Parathyroid adenoma (tissue), 2 donors: ENCODE measurements at regions not wholly inside any gene's neighbourhood (a gene's known extent, or its start where the extent isn't known, plus 50 kb on each side); places are given as distances from the start of the nearest gene placed in this dataset.

Experiments used
- H2AFZ ChIP-seq: fragments of 300-600 bp; sonication (generic); one replicate; pipeline ENCODE4 v1.7.0; 2017; ENCODE audit warnings: antibody characterized with exemption, mild to moderate bottlenecking
- H3K27ac ChIP-seq: fragments of 300-600 bp; sonication (generic); one replicate; pipeline ENCODE4 v1.7.0; 2017
- H3K27me3 ChIP-seq: fragments of 300-600 bp; sonication (generic); one replicate; pipeline ENCODE4 v1.7.0; 2017; ENCODE audit warnings: low read length; ENCODE audit not compliant: control insufficient read depth, insufficient read depth
- H3K36me3 ChIP-seq: fragments of 300-600 bp; sonication (generic); one replicate; pipeline ENCODE4 v1.7.0; 2017; ENCODE audit warnings: low read length; ENCODE audit not compliant: control insufficient read depth, insufficient read depth
- H3K4me1 ChIP-seq: fragments of 300-600 bp; sonication (generic); one replicate; pipeline ENCODE4 v1.7.0; 2017; ENCODE audit warnings: control low read depth
- H3K4me2 ChIP-seq: fragments of 300-600 bp; sonication (generic); one replicate; pipeline ENCODE4 v1.7.0; 2017; ENCODE audit warnings: low read length
- H3K4me3 ChIP-seq: fragments of 300-600 bp; sonication (generic); one replicate; pipeline ENCODE4 v1.7.0; 2017; ENCODE audit warnings: low read depth, low read length
- H3K79me2 ChIP-seq: fragments of 300-600 bp; sonication (generic); one replicate; pipeline ENCODE4 v1.7.0; 2017; ENCODE audit warnings: control low read depth
- H3K9ac ChIP-seq: fragments of 300-600 bp; sonication (generic); one replicate; pipeline ENCODE4 v1.7.0; 2017; ENCODE audit warnings: mild to moderate bottlenecking
- H3K9me3 ChIP-seq: fragments of 300-600 bp; sonication (generic); one replicate; pipeline ENCODE4 v1.7.0; 2017; ENCODE audit warnings: low read length; ENCODE audit not compliant: control insufficient read depth
- TF ChIP-seq, protein P1 (sequence below): fragments of 300-600 bp; sonication (generic); IDR thresholded peaks from one replicate; pipeline ENCODE4 v1.7.0; 2017; ENCODE audit warnings: antibody characterized with exemption, mild to moderate bottlenecking
- donor health status: primary hyperparathyroidism.

DNA sequence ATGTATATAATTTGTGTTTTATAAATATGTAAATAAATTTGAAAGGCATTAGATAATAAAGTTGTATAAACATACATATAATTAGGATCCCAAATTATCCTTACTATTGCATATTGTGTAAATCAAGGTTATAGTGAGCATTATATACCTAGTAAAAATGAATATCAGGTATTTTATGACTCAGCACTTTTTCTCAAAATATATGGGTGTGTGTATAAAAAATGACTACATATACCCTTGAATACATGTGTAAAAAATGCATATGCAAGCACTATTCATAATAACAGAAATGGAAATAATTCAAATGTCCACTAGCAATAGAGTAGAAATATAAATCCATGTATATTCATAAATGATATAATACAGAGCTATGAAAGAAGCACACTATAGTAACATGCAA, 870.9 kb upstream of the CNTNAP5 start:
- Histone ChIP-seq H3K4me1 (no peaks in the 10 kb centered on the region), H3K4me3 (no peak overlapping the region), H3K27ac (no peak overlapping the region), H2AFZ (no peak overlapping the region), H3K79me2 (no peaks in the 10 kb centered on the region), H3K27me3 (no peaks in the 10 kb centered on the region), H3K4me2 (no peak overlapping the region), H3K36me3 (no peaks in the 10 kb centered on the region), H3K9me3 (no peaks in the 10 kb centered on the region), H3K9ac (no peak overlapping the region)
- TF ChIP-seq, protein P1, sequence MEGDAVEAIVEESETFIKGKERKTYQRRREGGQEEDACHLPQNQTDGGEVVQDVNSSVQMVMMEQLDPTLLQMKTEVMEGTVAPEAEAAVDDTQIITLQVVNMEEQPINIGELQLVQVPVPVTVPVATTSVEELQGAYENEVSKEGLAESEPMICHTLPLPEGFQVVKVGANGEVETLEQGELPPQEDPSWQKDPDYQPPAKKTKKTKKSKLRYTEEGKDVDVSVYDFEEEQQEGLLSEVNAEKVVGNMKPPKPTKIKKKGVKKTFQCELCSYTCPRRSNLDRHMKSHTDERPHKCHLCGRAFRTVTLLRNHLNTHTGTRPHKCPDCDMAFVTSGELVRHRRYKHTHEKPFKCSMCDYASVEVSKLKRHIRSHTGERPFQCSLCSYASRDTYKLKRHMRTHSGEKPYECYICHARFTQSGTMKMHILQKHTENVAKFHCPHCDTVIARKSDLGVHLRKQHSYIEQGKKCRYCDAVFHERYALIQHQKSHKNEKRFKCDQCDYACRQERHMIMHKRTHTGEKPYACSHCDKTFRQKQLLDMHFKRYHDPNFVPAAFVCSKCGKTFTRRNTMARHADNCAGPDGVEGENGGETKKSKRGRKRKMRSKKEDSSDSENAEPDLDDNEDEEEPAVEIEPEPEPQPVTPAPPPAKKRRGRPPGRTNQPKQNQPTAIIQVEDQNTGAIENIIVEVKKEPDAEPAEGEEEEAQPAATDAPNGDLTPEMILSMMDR: no peak

DNA sequence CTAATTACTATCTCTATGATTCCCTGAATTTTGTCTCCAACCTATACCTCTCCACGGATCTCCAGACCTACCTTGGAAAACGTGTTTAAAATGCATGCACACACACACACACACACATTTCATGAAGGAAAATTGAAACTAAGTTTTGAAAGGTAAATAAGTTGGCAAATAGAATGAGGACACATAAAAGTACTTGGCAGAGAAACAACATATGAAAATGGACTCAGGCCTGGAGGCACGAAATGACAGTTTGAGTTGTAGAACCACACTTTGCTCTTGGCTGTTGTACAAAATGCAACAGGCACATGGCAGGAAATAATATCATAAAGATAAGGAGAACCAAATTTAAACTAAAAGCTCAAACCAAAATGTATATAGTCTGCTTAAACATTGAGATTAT, 868.1 kb upstream of the CNTNAP5 start:
- H3K4me1 ChIP-seq: no peaks in the 10 kb centered on the region
- no peak overlapping the region for H3K4me2 ChIP-seq
- no peak overlapping the region for H3K27ac ChIP-seq
- no peaks in the 10 kb centered on the region for H3K79me2 ChIP-seq
- no peaks in the 10 kb centered on the region for H3K9me3 ChIP-seq
- H3K9ac ChIP-seq: no peak overlapping the region
- no peaks in the 10 kb centered on the region for H3K36me3 ChIP-seq
- no peaks in the 10 kb centered on the region for H3K27me3 ChIP-seq
- H3K4me3 ChIP-seq: no peak overlapping the region
- TF ChIP-seq, protein P1: no peak
- H2AFZ ChIP-seq: no peak overlapping the region

DNA sequence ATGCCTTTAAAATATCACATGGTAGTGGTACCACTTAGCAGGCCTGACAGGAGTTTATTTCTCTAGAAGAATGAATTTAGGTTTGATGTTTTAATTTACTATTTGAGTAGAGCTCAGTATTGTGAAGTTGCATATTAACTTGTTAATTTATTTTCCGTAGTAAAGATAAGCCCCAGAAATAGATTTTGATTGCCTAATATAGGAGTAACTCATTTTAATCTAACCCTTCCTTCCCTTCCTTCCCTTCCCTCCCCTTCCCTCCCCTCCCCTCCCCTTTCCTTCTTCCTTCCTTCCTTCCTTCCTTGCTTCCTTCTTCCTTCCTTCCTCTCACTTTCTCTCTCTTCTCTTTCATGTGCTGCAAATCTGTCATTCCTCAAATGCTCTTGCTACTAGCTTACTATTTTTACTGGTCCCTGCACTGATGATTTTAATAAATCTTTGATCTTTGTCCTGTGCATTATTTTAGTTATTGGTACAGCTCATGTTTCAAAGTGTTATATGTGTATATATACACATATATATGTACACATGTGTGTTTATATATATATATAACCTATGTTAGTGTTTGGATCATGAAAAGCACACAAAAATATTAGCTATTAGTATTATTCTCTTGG, 862.6 kb upstream of the CNTNAP5 start:
- no peaks in the 10 kb centered on the region for H3K27me3 ChIP-seq
- TF ChIP-seq, protein P1: no peak
- no peaks in the 10 kb centered on the region for H3K36me3 ChIP-seq
- H3K9me3 ChIP-seq: no peaks in the 10 kb centered on the region
- no peak overlapping the region for H3K4me2 ChIP-seq
- H3K4me3 ChIP-seq: no peak overlapping the region
- no peaks in the 10 kb centered on the region for H3K79me2 ChIP-seq
- no peak overlapping the region for H2AFZ ChIP-seq
- no peak overlapping the region for H3K27ac ChIP-seq
- H3K4me1 ChIP-seq: no peaks in the 10 kb centered on the region
- no peak overlapping the region for H3K9ac ChIP-seq

DNA sequence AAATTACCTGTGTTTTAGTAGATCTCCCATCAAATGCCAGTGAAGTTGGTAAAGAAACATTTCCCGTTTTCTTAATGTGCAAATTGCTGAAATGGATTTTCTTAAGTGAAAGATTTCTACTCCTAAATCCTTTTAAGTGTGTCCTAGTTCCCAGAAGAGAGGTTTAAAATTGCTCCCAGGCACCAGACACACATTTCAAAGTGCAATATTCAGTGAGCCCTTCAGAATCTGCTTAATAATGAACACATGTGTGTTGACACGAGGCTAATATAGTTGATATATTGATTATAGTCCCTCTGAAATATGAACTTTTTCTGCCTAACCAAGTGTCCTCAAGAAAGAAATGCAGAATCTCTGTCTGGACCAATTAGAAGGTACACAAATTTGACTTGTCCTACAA, 861.7 kb upstream of the CNTNAP5 start:
- Histone ChIP-seq H3K4me1 (no peaks in the 10 kb centered on the region), H3K27ac (no peak overlapping the region), H2AFZ (no peak overlapping the region), H3K9me3 (no peaks in the 10 kb centered on the region), H3K27me3 (no peaks in the 10 kb centered on the region), H3K4me2 (no peak overlapping the region), H3K36me3 (no peaks in the 10 kb centered on the region), H3K4me3 (no peak overlapping the region), H3K9ac (no peak overlapping the region), H3K79me2 (no peaks in the 10 kb centered on the region)
- TF ChIP-seq, protein P1: no peak

DNA sequence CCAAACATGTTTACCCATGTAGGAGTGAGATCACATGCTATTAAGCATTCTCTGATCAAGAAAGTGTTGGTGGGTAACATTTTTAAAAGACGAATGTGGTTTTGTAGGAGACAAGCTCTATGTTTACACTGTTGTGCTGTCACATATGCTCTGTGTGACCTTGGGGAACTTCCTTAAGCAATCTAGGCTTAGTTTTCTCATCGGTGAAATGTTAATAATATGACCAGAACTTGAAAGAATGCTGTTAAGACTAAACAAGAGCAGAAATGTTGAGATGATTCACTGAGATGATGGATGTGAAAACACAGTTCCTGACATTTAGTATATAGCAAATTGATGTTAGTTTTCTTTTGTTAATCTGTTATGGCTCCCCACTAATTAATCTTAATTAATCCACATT, 860.9 kb upstream of the CNTNAP5 start:
- TF ChIP-seq, protein P1: no peak
- H2AFZ ChIP-seq: no peak overlapping the region

More for the DNA sequence above, 860.9 kb upstream of the CNTNAP5 start:
- Histone ChIP-seq H3K9ac (no peak overlapping the region), H3K4me3 (no peak overlapping the region), H3K79me2 (no peaks in the 10 kb centered on the region), H3K4me1 (no peaks in the 10 kb centered on the region), H3K27me3 (no peaks in the 10 kb centered on the region), H3K27ac (no peak overlapping the region), H3K4me2 (no peak overlapping the region), H3K36me3 (no peaks in the 10 kb centered on the region), H3K9me3 (no peaks in the 10 kb centered on the region)
